Islet precursor cell (in vitro differentiated cells): ENCODE measurements at regions not wholly inside any gene's neighbourhood (a gene's known extent, or its start where the extent isn't known, plus 50 kb on each side); places are given as distances from the start of the nearest gene placed in this dataset.
"Not testable (repeated sequence)": the region's sequence is repeated elsewhere in the genome, so short reads cannot be mapped to it uniquely, and the experiment has no call there.

Source experiments
- DNase-seq: peaks from one replicate; pipeline ENCODE4 v3.0.0-alpha.2; 2018

DNA sequence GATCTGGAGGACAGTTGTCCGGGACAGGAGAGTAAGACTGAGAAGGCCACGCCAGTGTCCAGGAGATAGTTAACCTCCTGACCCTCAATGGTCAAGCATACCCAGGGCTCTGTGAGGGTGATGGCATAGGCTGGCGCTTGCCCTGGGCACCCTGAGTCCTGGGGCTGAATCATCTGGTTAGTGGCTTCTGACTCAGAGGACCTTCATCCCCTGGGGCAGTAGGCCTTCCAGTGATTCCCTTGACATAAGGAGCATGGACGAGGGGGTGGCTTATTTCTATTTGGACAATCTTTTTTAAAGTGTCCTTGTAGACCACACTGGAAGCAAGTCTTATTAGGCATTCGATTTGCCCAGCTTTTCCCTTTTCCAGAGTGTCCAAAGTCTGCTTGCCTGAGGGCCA lies 108.4 kb upstream of the SHISA3 start:
- DNase-seq = not testable (repeated sequence)

DNA sequence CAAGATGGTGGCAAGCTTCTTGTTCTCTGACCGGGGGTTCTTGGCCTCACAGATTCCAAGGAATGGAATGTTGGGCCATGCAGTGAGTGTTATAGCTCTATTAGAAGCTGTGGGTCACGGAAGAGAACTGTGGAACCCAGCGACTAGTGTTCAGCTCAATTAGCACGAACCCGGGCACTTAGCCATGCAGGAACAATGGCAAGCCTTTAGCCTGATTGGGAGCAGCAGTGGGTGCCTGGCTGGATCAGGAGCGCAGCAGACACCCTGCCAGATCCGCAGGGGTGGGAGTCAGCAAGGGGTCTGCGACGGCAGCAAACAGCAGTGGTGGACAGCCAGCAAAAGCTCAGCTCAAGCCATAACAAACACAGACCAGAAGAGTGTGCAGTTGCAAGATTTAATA lies 105.1 kb upstream of the SHISA3 start:
- not testable (repeated sequence) for DNase-seq

DNA sequence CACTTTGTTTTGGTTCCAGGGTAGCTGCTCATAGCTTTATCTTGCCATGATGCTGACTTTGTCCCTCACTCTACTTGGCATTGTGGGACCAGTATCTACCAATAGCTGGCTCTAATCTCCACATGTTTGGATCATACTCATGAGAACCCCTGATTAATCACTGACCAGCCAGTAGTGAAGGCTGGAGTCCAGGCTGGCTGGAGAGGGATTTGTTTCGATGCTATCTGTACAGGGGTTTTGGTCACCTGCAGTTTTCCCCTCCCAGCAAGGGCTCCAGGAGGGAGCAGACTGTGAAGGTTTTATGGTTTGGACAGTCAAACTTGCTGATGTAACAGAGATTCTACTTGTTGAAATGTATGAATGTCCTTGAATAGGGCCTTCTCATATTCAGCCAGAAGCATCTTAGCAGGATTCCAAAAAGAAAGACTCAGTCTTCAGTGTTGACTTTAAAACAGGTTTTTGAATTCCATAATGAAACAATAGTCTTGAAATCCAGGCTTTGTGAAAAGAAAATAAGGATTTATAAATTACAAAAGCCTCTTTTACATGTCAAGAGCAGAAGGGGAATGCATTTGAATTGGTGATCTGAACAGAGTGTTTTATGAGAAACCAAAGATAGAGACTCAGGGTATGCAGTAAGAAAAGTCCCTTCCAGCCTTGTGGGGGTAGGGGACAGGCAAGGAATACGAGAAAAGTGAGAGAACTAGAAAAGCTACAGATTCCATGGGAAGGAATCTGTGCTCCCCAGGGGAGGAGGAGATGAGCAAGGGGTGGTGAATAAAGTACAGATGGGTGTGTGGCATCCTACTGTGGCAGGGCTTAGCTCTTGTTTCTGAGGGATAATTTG lies 103.1 kb upstream of the SHISA3 start:
- no peak for DNase-seq

DNA sequence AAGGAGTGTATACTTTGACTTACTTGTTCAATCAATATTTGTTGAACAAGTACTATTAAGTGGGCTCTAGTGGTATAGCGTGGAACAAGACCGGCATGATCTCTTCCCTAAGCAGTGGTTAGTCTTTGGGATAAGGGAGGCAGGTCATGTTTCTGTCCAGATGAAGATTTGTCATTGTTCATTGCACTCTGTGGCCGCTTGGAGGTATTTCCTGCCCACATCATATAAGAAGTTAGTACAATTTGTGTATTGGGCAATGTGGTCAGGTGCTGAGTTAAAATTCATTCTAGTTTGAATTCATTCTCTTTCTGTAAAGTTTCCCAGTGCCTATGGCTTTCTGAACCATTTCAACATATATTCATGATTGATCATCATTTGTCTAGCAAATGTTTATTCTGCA lies 101.1 kb upstream of the SHISA3 start:
- DNase-seq = no peak

DNA sequence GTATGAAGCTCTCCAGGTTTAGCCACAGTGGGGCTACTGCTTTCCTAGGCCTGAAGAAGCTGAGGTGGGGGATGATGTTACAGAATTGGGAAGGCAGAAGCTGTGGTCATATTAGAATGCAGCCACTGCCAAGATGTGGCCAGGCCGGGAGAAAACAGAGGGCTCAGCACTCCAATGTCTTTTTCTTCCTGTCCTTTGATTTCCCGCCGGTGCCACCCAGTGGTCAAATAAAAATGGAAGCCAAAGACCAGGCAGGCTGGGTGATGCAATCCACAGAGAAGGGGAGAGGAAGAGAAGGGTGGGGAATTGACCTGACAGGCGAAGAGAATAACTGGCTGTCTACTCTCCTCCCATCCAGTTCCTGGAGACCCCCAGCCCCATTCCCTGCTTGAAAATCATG lies 94.9 kb upstream of the SHISA3 start:
- DNase-seq = peak; percentile 82

DNA sequence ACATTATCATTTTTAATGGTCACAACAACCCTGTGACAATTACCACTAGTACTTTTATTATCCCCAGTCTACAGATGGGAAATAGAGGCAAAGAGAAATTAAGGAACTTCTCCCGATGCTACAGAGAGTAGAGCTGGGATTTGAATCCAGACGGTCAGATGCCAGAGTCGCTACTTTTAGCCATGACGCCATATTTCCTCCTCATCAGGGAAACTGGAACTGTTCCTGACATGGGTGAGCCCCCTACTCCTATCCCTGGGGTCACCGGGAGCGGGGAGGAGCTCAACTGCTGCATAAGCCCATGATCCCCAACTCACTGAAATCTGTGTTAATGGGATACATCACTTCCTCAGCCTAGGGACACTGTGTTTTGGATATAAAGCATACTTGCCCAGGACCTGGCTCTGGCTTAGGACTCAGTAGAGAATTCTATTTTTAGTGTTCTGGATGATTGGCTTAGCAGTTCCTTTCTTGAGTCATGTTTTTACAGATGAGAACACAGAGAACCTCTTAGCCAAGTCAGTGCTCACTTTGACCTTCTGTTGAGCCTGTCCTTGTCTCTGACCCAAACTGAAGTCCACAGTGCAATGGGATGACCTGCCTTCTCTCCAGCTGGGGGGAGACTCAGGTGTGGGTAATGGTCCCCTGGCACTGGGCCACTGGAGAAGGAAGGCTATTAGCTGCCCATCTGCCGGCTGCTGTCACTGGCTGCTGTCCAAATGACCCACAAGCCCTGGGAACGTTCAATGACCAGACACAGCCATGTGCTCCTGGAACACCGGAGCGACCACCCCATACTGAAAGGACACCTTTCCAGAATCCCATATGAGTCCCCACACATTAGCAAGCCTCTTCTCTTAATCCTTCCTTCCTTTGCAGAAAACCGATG lies 90.8 kb upstream of the SHISA3 start:
- DNase-seq = no peak

DNA sequence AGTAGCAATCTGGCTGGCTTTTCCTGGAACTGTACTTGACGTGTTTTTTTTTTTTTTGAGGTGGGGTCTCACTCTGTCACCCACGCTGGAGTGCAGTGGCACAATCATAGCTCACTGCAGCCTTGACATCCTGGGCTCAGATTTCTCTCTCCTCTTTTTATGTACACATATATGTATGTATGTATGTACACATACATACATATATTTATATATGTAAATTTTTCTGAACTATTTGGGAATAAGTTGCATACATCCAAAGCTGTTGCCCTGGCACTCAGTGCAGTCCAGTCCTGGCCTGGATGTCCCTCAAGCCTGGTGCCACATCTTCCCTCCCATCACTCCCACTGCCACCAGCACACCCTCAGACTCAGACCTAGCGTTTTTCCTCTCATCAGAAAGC lies 89.0 kb upstream of the SHISA3 start:
- no peak for DNase-seq

DNA sequence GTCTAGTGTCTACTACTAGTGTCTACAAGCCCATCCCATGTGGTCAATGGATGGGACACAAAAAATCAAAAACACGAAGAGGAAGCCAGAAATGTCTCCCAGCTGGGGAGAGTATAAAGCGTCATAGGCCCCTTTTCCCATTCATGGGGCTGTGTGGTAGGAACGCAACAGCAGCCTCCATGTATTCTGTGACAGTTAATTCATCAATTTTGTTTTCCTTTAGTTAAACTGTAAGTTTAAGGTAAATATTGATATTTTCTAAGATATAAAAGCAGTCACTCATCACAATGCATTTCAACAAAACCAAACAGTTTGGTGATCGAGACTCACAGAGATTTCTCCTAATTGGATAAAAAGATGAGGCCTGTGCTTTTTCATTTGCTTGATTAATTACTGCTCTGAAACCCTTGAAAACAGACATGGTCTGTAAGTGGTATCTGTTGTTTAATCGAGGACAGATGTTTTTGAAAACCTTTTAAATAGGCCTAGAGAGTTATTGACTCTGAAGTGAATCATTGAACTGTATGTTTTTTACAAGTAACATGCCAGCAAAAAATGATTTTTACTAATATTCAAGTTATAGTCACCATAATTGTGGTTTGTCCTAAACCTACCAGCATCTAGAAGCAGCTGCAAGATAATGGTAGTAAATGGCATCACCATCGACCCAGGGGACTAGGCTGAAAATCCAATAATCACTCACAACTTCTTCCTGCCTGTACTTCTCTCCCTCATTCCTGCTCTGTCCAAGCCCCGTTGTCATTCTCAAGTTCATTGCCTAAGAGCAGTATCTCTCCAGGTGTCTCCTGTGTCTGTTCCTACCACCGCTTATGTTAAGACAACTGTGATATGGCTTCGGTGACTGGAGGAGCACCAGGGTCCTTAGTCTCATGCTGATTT lies 87.7 kb upstream of the SHISA3 start:
- DNase-seq = no peak

DNA sequence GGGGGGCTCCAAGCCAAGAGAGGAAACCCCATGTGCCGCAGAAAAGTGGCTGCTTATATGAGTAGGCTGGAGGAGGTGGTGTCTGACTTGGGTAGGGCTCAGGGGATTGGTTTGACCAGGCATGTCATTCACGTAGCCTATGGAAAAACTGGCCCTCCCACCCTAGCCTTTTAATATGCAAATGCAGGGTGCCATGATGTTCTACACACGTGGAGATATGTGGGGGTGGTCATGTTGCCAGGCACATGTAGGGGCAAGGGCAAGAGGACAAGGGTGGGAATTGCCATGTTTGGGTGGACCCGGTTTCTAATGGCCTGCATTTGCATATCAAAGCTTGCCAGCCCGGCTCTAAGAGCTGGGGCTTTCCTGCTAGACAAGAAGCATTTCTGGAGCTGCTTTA lies 86.9 kb upstream of the SHISA3 start:
- peak; percentile 32 for DNase-seq

DNA sequence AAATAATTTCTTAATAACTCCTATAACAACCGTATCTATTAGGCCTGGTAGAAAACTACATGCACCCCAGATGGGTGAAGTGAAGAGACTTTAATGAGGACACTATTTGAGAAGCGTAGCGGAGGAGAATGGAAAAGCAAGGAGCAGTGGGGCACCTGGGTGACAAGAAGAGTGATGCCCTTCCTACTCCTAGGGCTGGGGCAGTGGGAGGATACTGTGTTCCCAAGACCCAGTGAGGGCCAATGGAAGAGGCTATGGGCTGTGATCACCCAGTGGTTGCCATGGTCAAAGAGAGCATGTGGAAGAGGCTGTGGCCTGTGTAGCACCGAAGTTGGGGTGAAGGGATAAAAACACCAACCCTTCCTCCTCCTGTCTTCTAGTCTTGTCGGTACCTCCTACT lies 86.5 kb upstream of the SHISA3 start:
- no peak for DNase-seq

DNA sequence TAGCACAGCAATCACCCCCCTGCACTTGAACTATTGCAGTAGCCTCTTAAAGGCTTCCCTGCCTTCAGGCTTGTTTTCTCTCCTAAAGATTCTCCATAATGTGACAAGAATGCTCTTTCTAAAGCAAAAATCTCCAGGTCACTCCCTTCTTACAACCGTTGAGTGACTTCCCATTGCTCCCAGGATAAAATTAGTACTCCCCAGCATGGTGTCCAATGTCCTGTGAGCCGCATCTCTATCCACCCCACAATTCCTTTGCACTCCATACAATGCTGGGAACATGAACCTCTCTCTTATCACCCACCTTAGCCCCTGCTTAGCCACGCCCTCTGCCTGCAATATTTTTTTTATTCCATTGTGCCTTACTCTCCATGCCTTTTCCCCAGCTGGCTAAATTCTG lies 85.7 kb upstream of the SHISA3 start:
- DNase-seq = peak; percentile 24

DNA sequence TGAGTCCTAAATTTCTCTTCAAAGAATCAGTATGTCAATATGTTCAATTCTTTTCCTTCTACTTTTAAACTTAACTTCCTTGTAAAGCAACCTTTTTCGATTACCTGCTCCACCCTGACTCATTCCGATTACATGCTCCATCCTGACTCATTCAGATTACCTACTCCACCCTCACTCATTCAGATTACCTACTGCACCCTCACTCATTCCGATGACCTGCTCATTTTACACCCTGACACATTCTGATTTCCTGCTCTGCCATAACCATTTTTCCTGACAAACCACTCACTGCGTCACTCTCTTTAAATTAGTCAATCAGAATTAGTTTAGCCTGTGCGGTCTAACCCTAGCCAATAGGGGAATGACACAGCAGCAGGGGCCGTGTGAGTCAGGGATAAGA lies 83.9 kb upstream of the SHISA3 start:
- DNase-seq = peak; percentile 19

DNA sequence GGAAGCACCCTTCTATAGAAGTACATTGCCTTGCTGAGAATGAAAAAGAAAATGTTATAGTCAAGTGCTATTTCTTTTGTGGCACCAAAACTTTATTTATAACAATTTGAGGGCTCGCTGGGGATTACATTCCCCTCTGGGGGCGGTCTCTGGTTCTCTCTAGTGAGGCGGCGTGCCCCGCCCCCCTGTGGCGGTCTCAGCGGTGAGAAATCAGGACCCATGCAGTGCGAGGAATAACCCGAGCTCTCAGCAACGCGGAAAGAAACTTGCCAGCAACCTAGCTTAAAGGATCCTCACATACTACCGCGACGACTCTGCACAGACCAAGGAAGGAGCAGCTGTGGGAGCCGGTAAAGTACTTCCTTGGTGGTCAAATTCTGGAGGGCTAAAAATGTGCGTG lies 83.4 kb upstream of the SHISA3 start:
- peak; percentile 45 for DNase-seq

DNA sequence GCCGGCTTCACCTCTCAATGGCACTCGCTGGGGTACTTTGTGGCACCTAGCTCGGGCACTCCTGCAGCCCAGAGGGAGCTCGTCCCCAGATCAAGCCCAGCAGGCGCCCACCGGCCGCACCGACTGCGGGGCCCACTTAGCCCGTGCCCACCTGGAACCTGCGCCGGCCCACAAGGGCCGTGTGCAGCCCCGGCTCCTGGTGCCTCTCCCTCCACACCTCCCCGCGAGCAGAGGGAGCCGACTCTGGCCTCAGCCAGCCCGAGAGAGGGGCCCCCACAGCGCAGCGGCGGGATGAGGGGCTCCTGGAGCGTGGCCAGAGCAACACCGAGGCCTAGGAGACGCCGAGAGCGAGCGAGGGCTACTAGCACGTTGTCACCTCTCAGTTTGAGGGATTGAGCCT lies 82.1 kb upstream of the SHISA3 start:
- DNase-seq = peak; percentile 42

DNA sequence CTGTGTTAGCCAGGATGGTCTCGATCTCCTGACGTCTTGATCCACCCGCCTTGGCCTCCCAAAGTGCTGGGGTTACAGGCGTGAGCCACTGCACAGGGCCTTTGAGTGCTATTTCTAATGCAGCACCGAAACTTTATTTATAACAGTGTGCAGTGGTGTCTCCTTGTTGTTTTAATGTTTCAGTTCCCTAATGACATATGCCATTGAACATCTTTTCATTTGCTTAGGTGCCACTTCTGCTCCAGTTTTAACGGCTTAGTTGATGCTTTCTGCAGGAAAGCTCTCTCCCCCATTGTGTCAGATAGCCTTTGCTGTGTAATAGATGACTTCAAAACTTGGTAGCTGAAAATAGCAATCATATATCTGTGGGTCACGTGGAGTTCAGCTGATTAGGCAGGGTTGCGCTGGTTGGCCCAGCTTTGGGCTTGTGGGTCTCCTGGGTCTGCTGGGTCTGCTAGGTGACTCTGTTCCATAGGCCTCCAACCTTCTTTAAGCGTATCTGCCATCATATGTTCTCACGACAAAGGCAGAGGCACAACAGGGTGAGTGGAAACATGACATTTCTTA lies 76.4 kb upstream of the SHISA3 start:
- DNase-seq = no peak

DNA sequence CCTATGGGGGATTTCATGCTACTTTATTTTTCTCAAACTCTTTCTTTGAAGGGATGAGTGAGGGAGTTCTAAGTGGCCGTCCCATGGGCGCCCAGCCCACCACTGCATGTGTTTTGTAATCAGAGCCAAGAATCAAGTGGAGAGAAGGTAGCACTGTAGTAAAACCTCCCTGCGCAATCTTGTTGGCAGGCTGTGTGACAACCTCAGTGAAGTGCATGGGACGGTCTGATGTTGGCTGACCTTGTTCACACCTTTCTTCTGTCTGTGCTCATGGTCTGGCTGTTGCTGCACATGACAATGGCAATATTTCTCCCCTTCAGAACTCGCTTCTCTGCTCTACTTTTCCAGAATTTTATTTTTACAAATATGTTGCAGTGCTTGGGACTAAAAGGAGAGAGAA lies 71.2 kb upstream of the SHISA3 start:
- no peak for DNase-seq

DNA sequence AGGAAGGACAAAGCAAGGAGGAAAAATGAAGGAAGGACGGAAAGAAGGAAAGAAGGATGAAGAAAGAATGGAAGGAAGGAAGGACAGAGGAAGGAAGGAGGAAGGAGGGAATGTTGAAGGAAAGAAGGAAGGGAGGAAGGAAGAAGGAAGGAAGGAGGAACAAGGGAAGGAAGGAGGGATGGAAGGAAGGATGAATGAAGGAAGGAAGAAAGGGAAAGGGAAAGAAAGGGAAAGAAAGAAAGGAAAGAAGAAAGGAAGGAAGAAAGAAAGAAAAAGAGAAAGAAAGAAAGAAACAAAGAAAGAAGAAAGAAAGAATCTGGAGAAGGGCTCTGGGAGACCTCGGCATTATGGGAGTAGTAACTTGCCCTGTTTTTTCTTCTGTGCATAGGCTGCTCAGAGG lies 70.8 kb upstream of the SHISA3 start:
- no peak for DNase-seq

DNA sequence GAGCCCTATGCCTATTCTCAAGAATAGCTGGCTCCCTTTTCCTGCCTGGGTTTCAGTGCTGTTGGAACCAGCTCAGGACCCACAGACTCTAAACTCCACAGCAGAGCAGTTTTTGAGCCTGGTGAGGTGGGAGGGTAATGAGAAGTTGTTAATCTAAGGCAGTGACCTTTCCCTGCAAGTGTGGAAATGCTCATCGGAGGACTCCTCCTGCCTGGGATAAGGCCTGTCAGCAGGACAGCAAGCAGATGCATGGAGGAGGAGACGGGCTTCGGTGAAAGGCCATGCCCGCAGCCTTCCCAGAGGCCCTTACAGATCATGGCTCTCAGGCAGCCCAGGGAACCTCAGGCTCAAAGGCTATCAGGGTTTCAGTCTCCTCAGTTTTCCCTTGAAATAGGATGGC lies 70.0 kb upstream of the SHISA3 start:
- DNase-seq = no peak

DNA sequence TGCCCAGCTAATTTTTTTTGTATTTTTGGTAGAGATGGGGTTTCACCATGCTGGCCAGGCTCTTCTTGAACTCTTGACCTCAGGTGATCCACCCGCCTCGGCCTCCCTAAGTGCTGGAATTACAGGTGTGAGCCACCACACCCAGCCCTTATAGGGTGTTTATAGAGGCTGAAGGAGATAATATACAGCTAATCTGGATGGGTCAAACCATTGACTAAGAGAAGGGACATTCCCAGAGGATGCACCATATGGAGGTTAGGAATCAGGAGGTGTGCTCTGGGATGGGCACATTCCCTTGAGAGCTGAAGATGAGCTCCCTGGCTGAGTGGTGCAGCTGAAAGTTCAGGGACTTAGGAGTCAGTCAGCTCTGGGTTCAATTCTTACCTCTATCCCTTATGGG lies 68.3 kb upstream of the SHISA3 start:
- no peak for DNase-seq

DNA sequence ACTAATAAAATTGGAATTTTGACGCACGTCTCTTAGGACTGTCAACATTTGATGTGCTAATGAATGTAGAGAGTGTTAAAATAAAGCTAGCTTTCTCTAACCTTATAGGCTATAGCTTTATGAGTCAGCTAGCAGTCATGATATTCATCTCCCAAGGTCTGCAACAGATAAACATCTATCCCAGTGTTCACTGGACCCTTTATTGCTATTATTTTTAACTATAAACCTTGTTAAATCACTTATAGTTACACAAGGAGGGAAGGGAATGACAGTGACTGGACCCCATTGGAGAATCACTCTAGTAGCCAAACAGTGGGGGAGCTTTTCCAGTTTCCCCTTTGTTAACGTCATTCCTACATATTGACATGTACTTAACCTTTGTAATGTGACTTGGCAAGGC lies 67.9 kb upstream of the SHISA3 start:
- no peak for DNase-seq

DNA sequence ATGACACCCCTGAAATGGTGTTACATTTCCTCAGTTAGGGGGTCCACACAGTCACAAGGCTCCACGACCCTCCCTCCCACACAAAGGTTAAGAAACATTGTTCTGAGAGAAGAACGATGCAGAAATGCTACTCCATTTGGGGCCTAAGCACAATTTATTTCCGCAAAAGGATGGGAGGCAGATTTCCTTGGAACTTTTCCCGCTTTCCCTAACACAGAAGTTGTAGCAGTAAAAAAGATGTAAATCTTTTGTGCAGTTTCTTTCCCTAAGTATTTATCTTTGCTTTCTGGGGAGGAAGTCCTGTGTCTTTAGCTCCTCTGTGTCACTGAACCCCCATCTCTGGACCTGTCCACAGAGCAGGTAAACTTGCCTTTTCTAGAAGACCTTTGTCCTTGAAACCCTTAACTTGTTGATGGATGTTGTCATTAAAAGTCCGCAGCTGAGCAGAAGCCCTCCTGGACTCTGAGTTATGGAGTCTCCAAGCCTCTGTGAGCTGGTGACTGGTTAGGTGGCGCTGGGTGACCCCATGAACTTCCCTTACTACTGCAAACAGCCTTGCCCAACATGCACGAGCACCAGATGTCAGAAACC lies 67.2 kb upstream of the SHISA3 start:
- DNase-seq = no peak

DNA sequence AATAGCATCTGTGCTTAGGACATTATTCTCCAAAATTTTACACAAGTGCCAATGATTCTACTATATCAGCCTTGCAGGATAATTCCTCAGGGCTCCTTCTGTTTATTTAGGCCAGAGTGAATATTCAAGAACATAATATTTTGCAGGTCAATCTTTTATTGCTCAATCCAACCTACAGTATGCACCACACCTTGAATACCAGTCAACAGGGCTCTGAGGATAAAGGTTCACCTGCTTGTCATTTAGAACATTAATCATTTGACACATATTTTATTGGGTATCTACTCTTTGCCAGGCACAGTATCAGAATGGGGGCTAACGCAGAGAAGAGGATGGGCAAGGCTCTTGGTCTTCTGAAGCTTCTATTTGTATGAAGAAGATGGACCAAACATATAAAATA lies 66.2 kb upstream of the SHISA3 start:
- DNase-seq = no peak
